Stimulated activated naive CD8-positive, alpha-beta T cell treated with anti-CD3 and anti-CD28 coated beads, Interleukin-15, Interleukin-2, amounts not matched to agents 100 ng/mL and 50 ng/mL, for 24 hours (primary cell): ENCODE measurements at regions not wholly inside any gene's neighbourhood (a gene's known extent, or its start where the extent isn't known, plus 50 kb on each side); places are given as distances from the start of the nearest gene placed in this dataset.

Experiments used
- H3K27ac Mint-ChIP-seq: one replicate; pipeline ENCODE4 v1.8.0; 2021; ENCODE audit warnings: mild to moderate bottlenecking, mixed read lengths
- H3K27me3 Mint-ChIP-seq: one replicate; pipeline ENCODE4 v1.8.0; 2021; ENCODE audit warnings: mixed read lengths
- H3K36me3 Mint-ChIP-seq: one replicate; pipeline ENCODE4 v1.8.0; 2021; ENCODE audit warnings: low read depth, mixed read lengths
- H3K4me1 Mint-ChIP-seq: one replicate; pipeline ENCODE4 v1.8.0; 2021; ENCODE audit warnings: low read depth, mixed read lengths
- H3K4me3 Mint-ChIP-seq: one replicate; pipeline ENCODE4 v1.8.0; 2021; ENCODE audit warnings: mild to moderate bottlenecking, mixed read lengths
- H3K9me3 Mint-ChIP-seq: one replicate; pipeline ENCODE4 v1.8.0; 2021; ENCODE audit warnings: mixed read lengths

DNA sequence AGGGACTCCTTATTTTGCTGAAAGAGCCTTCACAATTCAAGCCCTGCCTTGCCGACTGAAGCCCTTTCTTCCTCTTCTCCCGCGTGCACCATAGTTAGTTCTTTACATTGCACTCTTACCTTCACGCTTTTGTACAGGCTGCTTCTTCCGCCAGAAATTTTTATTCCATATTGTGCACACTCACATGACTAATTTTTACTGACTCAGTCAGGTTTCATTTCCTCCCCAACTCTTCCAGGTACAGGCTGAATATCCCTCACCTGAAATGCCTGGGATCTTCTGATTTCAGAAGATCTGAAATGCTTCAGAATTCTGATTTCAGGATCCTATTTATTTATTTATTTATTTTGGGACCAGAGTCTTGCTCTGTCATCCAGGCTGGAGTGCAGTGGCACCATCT lies 172.8 kb downstream of the ZNF281 start:
- peaks cover 8% of the 10 kb centered on the region for H3K4me1 Mint-ChIP-seq
- no peak overlapping the region for H3K4me3 Mint-ChIP-seq
- H3K36me3 Mint-ChIP-seq: no peaks in the 10 kb centered on the region
- no peaks in the 10 kb centered on the region for H3K9me3 Mint-ChIP-seq
- peaks cover 17% of the 10 kb centered on the region for H3K27me3 Mint-ChIP-seq
- no peak overlapping the region for H3K27ac Mint-ChIP-seq

DNA sequence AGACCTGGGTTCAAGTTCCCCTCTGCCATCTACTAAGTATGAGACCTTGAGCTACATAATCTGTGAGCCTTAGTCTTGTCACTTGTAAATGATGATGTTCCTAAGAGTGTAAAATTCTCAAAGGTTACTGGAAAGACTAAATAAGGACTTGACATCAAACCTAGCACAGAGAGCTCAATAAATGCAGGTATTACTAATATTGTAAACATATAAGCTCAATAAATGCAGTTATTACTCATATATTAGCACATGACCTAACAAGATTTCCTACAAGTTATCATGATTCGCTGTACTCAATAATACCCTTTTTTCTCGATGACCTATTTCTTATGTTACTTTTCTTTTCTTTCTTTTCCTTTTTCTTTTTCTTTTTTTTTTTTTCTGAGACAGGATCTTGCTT lies 174.9 kb downstream of the ZNF281 start:
- Mint-ChIP-seq H3K4me3 (no peak overlapping the region), H3K4me1 (no peaks in the 10 kb centered on the region), H3K27ac (no peak overlapping the region), H3K9me3 (no peaks in the 10 kb centered on the region), H3K27me3 (peaks cover 4% of the 10 kb centered on the region), H3K36me3 (no peaks in the 10 kb centered on the region)

DNA sequence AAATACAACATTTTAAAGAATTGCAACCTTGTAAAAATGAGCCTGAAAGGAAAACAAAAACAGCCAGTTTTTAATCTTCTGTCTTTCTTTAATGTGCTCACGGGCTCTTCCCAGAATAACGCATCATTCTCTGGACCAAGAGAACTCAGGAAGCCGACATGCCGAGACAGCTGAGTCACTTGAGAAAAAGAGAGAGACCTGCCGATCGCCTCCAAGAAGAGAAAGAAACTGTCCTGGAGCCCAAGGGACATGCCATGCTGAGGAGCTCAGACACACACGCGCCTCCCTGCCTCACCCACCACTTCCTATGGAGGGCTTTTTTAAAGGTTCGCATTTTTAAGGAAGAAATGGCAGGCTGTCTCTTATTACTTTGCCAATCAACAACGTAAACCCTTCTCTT lies 176.4 kb downstream of the ZNF281 start:
- Mint-ChIP-seq H3K27ac (no peak overlapping the region), H3K4me3 (no peak overlapping the region), H3K4me1 (no peaks in the 10 kb centered on the region), H3K9me3 (no peaks in the 10 kb centered on the region), H3K36me3 (no peaks in the 10 kb centered on the region), H3K27me3 (peaks cover 7% of the 10 kb centered on the region)

DNA sequence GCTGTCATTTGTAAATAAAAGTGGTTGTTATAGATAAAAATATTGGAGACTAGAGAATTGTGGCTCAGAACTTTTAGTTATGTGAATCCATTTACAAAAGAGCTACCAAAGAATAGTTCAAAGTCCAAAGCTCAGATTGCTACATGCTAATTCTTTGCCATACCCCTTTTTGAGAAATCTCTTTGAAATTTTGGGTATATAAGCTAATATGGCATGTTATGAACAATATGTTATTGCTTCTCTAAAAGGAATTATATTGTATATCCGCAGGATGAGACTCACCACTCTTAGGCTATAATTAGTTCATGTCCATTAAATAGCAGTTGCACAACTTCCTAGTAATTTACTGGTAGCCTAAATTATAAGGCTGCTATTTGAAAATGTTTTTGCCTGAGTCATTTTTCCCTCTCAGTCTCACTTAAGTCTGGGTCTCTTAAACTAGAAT lies 178.0 kb downstream of the ZNF281 start:
- no peak overlapping the region for H3K4me3 Mint-ChIP-seq
- no peaks in the 10 kb centered on the region for H3K36me3 Mint-ChIP-seq
- H3K4me1 Mint-ChIP-seq: peaks cover 2% of the 10 kb centered on the region
- peaks cover 13% of the 10 kb centered on the region for H3K27me3 Mint-ChIP-seq
- H3K27ac Mint-ChIP-seq: no peak overlapping the region
- H3K9me3 Mint-ChIP-seq: no peaks in the 10 kb centered on the region

DNA sequence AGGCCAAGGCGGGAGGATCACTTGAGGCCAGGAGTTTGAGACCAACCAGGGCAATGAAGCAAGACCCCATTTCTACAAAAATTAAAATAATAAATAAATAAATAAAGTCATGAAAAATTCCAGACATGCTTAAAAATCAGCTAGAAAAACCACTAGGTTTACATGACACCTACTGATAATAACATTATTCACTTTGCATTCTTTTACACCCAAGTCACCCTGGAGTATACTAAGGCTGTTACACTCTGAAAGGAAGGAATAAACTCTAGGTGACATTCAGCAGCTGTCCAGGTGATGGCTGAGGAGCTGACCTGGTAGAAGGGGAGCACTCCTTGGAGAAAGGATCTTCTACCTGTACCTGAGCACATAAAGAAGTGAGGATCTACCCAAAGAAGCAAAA lies 179.2 kb downstream of the ZNF281 start:
- Mint-ChIP-seq H3K4me1 (peaks cover 13% of the 10 kb centered on the region), H3K36me3 (no peaks in the 10 kb centered on the region), H3K9me3 (no peaks in the 10 kb centered on the region), H3K27ac (no peak overlapping the region), H3K27me3 (peaks cover 16% of the 10 kb centered on the region), H3K4me3 (no peak overlapping the region)

DNA sequence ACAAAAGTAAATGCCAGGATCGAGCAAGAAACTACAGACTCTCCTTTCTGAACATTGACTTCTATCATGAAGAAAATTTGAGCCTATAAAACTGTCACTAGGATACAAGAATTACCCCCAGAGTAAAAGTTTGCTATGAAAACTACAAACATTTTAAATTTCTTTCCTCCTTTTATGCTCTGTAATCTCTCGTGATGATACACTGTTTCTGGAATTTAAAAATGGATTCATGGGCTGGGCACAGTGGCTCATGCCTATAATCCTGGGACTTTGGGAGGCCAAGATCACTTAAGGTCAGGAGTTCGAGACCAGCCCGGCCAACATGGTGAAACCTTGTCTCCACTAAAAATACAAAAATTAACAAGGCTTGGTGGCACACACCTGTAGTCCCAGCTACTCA lies 181.3 kb downstream of the ZNF281 start:
- H3K27me3 Mint-ChIP-seq: peaks cover 16% of the 10 kb centered on the region
- H3K4me1 Mint-ChIP-seq: peaks cover 18% of the 10 kb centered on the region
- H3K9me3 Mint-ChIP-seq: no peaks in the 10 kb centered on the region
- H3K4me3 Mint-ChIP-seq: no peak overlapping the region
- no peaks in the 10 kb centered on the region for H3K36me3 Mint-ChIP-seq
- H3K27ac Mint-ChIP-seq: no peak overlapping the region

DNA sequence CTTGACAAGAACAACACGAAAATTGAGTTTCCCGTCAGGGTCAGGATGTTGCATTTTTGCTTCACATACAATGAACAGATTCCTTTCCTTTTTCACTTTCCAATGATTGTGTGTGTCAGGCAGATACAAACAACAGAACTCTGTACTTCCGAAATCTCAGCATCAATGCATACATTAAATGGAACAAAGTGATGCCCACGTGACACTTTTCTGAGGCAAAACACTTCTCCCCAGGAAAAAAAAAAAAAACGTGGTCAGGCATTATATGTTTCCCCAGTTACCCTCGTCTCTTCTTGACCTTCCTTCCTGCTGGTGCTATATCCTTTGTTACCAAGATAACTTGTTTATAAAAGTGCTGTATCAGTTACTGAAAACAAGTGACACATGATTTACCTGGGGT lies 181.8 kb downstream of the ZNF281 start:
- H3K9me3 Mint-ChIP-seq: no peaks in the 10 kb centered on the region
- no peak overlapping the region for H3K27ac Mint-ChIP-seq
- no peak overlapping the region for H3K4me3 Mint-ChIP-seq
- no peaks in the 10 kb centered on the region for H3K36me3 Mint-ChIP-seq
- H3K27me3 Mint-ChIP-seq: peaks cover 16% of the 10 kb centered on the region
- peaks cover 18% of the 10 kb centered on the region for H3K4me1 Mint-ChIP-seq
